ENCODE measurements at regions not wholly inside any gene's neighbourhood (a gene's known extent, or its start where the extent isn't known, plus 50 kb on each side); places are given as distances from the start of the nearest gene placed in this dataset.

GRCh38 chr16:50910736-50911100 is 168.8 kb downstream of the CYLD start:
- DNase-seq: no peak

GRCh38 chr16:50909831-50910735 is 168.2 kb downstream of the CYLD start:
- no peak for DNase-seq

- DNase-seq: no peak
Measured at GRCh38 chr16:50908468-50908867, 166.6 kb downstream of the CYLD start.

GRCh38 chr16:50906454-50906853 is 164.6 kb downstream of the CYLD start:
- DNase-seq: no peak

- DNase-seq: no peak
Measured at GRCh38 chr16:50902457-50902856, 160.6 kb downstream of the CYLD start.

- no peak for DNase-seq
Measured at GRCh38 chr16:50901062-50901461, 159.2 kb downstream of the CYLD start.

- no peak for DNase-seq
Measured at GRCh38 chr16:50900391-50900942, 158.6 kb downstream of the CYLD start.

- no peak for DNase-seq
Measured at GRCh38 chr16:50899951-50900350, 158.1 kb downstream of the CYLD start.

GRCh38 chr16:50889746-50890145 is 147.9 kb downstream of the CYLD start:
- DNase-seq: no peak

- DNase-seq: no peak
Measured at GRCh38 chr16:50889276-50889675, 147.4 kb downstream of the CYLD start.

- DNase-seq: no peak
Measured at GRCh38 chr16:50888486-50889261, 146.8 kb downstream of the CYLD start.

GRCh38 chr16:50887500-50888298 is 145.8 kb downstream of the CYLD start:
- DNase-seq: no peak

GRCh38 chr16:50884066-50884860 is 142.4 kb downstream of the CYLD start:
- peak in 2 of 5 donors; percentile 12 to 15 for DNase-seq

GRCh38 chr16:50881956-50882355 is 140.1 kb downstream of the CYLD start:
- no peak for DNase-seq

- DNase-seq: no peak
Measured at GRCh38 chr16:50881331-50881830, 139.5 kb downstream of the CYLD start.

GRCh38 chr16:50880926-50881325 is 139.0 kb downstream of the CYLD start:
- DNase-seq: no peak

GRCh38 chr16:50879873-50880695 is 138.2 kb downstream of the CYLD start:
- DNase-seq: no peak

- DNase-seq: no peak
Measured at GRCh38 chr16:50878966-50879615, 137.2 kb downstream of the CYLD start.

GRCh38 chr16:50878536-50878935 is 136.7 kb downstream of the CYLD start:
- DNase-seq: no peak

GRCh38 chr16:50876263-50876662 is 134.4 kb downstream of the CYLD start:
- DNase-seq: no peak
